Transverse colon (tissue), 4 donors: ENCODE measurements at regions not wholly inside any gene's neighbourhood (a gene's known extent, or its start where the extent isn't known, plus 50 kb on each side); places are given as distances from the start of the nearest gene placed in this dataset.

Experiments used
- DNase-seq: peaks from one replicate; pipeline ENCODE4 v3.0.0-alpha.2; 2019
- H3K27ac ChIP-seq, 4 donors: fragments of 200-600 bp; sonication (generic); 2 replicates each; pipeline ENCODE4 v1.5.1; 2016 to 2018; ENCODE audit warnings: inconsistent platforms in 4 of 4
- H3K27me3 ChIP-seq: fragments of 200-600 bp; sonication (generic); 2 replicates; pipeline ENCODE4 v1.5.1; 2017; ENCODE audit warnings: inconsistent platforms
- H3K36me3 ChIP-seq, 4 donors: fragments of 200-600 bp; sonication (generic); 2 replicates each; pipeline ENCODE4 v1.5.1; 2017 to 2019; ENCODE audit warnings: inconsistent platforms in 4 of 4
- H3K4me1 ChIP-seq, 4 donors: fragments of 200-600 bp; sonication (generic); 2 replicates each; pipeline ENCODE4 v1.5.1; 2017 to 2020; ENCODE audit warnings: inconsistent platforms in 4 of 4
- H3K4me3 ChIP-seq, 4 donors: fragments of 200-600 bp; sonication (generic); 1 replicate in 1 of 4; 2 replicates in 3 of 4; pipeline versions ENCODE4 v1.5.1 to v1.6.1; 2017 to 2019; ENCODE audit warnings: inconsistent platforms in 4 of 4
- H3K9me3 ChIP-seq, 2 donors: fragments of 200-600 bp; sonication (generic); 2 replicates each; pipeline ENCODE4 v1.5.1; 2017 to 2019; ENCODE audit warnings: inconsistent platforms in 2 of 2
- CTCF ChIP-seq, 5 experiments: fragments of 200-600 bp in 3 of 5; fragments of 450-650 bp in 2 of 5; sonication (generic) in 3 of 5; IDR thresholded peaks; 1 replicate in 2 of 5; 2 replicates in 3 of 5; pipeline ENCODE4 v1.5.1; 2016 to 2017; ENCODE audit warnings: antibody characterized with exemption in 5 of 5, inconsistent platforms in 3 of 5, mild to moderate bottlenecking in 2 of 5, moderate library complexity in 1 of 5
- EP300 ChIP-seq: sonication (generic); formaldehyde crosslinking; IDR thresholded peaks from one replicate; pipeline ENCODE4 v1.6.1; 2017; ENCODE audit warnings: antibody characterized with exemption, low read depth
- POLR2A ChIP-seq: fragments of 450-650 bp; IDR thresholded peaks from one replicate; pipeline ENCODE4 v1.6.1; 2016; ENCODE audit warnings: antibody characterized with exemption, mild to moderate bottlenecking, moderate library complexity
- POLR2AphosphoS5 ChIP-seq, 3 donors: sonication (generic); formaldehyde crosslinking; IDR thresholded peaks; one replicate each; pipeline ENCODE4 v1.6.1; 2016; ENCODE audit warnings: antibody characterized with exemption in 3 of 3
- WGBS, 2 donors: methylation state at CpG; one replicate each; pipeline ENCODE4 v1.1.5; 2018; ENCODE audit warnings: low coverage in 1 of 2; 5-methylcytosine and 5-hydroxymethylcytosine counted together
- in situ Hi-C, 4 donors: fragments of 200-750 bp; cut with MboI; loops; one replicate each; pipeline versions ENCODE4 v1.15.0 to v1.15.1; 2017; ENCODE audit warnings: low sequenced_read_pairs in 3 of 4, low pct_ligation_motif_present in 1 of 4, low pct_unique_long_range_greater_than_20kb in 1 of 4
- intact Hi-C: fragments of 100-400 bp; cut with DNase I; formaldehyde crosslinking; loops from one replicate; pipeline ENCODE4 v1.15.1; 2023; ENCODE audit warnings: low total_unique reads

GRCh38 chr13:100728201-100728600 is 53.6 kb upstream of the TMTC4 start:
- intact Hi-C loops, result no loop called here
- Histone ChIP-seq H3K36me3 (no peaks in the 10 kb centered on the region), H3K27ac (no peak overlapping the region), H3K9me3 (no peaks in the 10 kb centered on the region), H3K4me3 (no peak overlapping the region), H3K27me3 (no peaks in the 10 kb centered on the region), H3K4me1 (no peaks in the 10 kb centered on the region)
- WGBS, 2 donors, result 85 to 93% methylated on average over 3 to 5 of the region's 5 CpGs
- in situ Hi-C loops, result no loop called here
- TF ChIP-seq CTCF (IDR thresholded peaks at IDR 0.05) (no peak), POLR2AphosphoS5 (IDR thresholded peaks at IDR 0.05) (no peak), POLR2A (no peak), EP300 (no peak)
- DNase-seq, result no peak

- in situ Hi-C loops (no loop called here), intact Hi-C loops (no loop called here)
- TF ChIP-seq POLR2A, result no peak
- no peak for TF ChIP-seq CTCF (IDR thresholded peaks at IDR 0.05)
- TF ChIP-seq POLR2AphosphoS5 (IDR thresholded peaks at IDR 0.05), result no peak
- no peak for TF ChIP-seq EP300
Measured at GRCh38 chr13:100725472-100725871, 50.9 kb upstream of the TMTC4 start.

GRCh38 chr13:100724568-100724967 is 50.0 kb upstream of the TMTC4 start:
- Histone ChIP-seq H3K4me3 (no peak overlapping the region), H3K9me3 (no peaks in the 10 kb centered on the region), H3K36me3 (no peaks in the 10 kb centered on the region), H3K27ac (no peak overlapping the region), H3K27me3 (no peaks in the 10 kb centered on the region), H3K4me1 (no peaks in the 10 kb centered on the region)
- TF ChIP-seq POLR2A (no peak), POLR2AphosphoS5 (IDR thresholded peaks at IDR 0.05) (no peak), CTCF (IDR thresholded peaks at IDR 0.05) (no peak), EP300 (no peak)
- intact Hi-C loops (loop anchor here (5.0 kb wide), 1 partner anchor 403 kb away; no protein-coding TSS in a partner anchor), in situ Hi-C loops (no loop called here)
- no peak for DNase-seq
- WGBS, 2 donors, result 70 to 85% methylated on average over 4 of the region's 4 CpGs

More at GRCh38 chr13:100725472-100725871, 50.9 kb upstream of the TMTC4 start:
- 55 to 69% methylated on average over 6 of the region's 6 CpGs for WGBS, 2 donors
- H3K27ac ChIP-seq, result no peak overlapping the region
- H3K4me3 ChIP-seq, result no peak overlapping the region
- no peak for DNase-seq
- no peaks in the 10 kb centered on the region for H3K9me3 ChIP-seq
- H3K36me3 ChIP-seq, result no peaks in the 10 kb centered on the region
- no peaks in the 10 kb centered on the region for H3K27me3 ChIP-seq
- H3K4me1 ChIP-seq, result no peaks in the 10 kb centered on the region
